ENCODE measurements at regions not wholly inside any gene's neighbourhood (a gene's known extent, or its start where the extent isn't known, plus 50 kb on each side); places are given as distances from the start of the nearest gene placed in this dataset.

- Histone ChIP-seq H3K4me3 (ENCODE audit: low read depth, low read length) (no peak overlapping the region), H3K27me3 (ENCODE audit: insufficient read depth, low read depth, severe bottlenecking) (no peaks in the 10 kb centered on the region), H3K36me3 (no peaks in the 10 kb centered on the region), H3K27ac (no peak overlapping the region), H3K9me3 (ENCODE audit: severe bottlenecking) (no peaks in the 10 kb centered on the region)
- TF ChIP-seq, protein P1, sequence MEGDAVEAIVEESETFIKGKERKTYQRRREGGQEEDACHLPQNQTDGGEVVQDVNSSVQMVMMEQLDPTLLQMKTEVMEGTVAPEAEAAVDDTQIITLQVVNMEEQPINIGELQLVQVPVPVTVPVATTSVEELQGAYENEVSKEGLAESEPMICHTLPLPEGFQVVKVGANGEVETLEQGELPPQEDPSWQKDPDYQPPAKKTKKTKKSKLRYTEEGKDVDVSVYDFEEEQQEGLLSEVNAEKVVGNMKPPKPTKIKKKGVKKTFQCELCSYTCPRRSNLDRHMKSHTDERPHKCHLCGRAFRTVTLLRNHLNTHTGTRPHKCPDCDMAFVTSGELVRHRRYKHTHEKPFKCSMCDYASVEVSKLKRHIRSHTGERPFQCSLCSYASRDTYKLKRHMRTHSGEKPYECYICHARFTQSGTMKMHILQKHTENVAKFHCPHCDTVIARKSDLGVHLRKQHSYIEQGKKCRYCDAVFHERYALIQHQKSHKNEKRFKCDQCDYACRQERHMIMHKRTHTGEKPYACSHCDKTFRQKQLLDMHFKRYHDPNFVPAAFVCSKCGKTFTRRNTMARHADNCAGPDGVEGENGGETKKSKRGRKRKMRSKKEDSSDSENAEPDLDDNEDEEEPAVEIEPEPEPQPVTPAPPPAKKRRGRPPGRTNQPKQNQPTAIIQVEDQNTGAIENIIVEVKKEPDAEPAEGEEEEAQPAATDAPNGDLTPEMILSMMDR (IDR thresholded peaks at IDR 0.05; ENCODE audit: low read depth, low read length), result no peak
- DNase-seq, result no peak
Measured at GRCh38 chr5:68384936-68385594, 169.5 kb downstream of the PIK3R1 start.

GRCh38 chr5:68385936-68386335 lies 170.4 kb downstream of the PIK3R1 start:
- TF ChIP-seq, protein P1 (IDR thresholded peaks at IDR 0.05; ENCODE audit: low read depth, low read length), result no peak
- Histone ChIP-seq H3K27ac (no peak overlapping the region), H3K36me3 (no peaks in the 10 kb centered on the region), H3K4me3 (ENCODE audit: low read depth, low read length) (no peak overlapping the region), H3K27me3 (ENCODE audit: insufficient read depth, low read depth, severe bottlenecking) (no peaks in the 10 kb centered on the region), H3K9me3 (ENCODE audit: severe bottlenecking) (no peaks in the 10 kb centered on the region)
- no peak for DNase-seq

- Histone ChIP-seq H3K4me3 (ENCODE audit: low read depth, low read length) (no peak overlapping the region), H3K27ac (no peak overlapping the region), H3K27me3 (ENCODE audit: insufficient read depth, low read depth, severe bottlenecking) (no peaks in the 10 kb centered on the region), H3K36me3 (no peaks in the 10 kb centered on the region), H3K9me3 (ENCODE audit: severe bottlenecking) (no peaks in the 10 kb centered on the region)
- TF ChIP-seq, protein P1 (IDR thresholded peaks at IDR 0.05; ENCODE audit: low read depth, low read length), result no peak
- DNase-seq, result no peak
Measured at GRCh38 chr5:68387074-68387796, 171.7 kb downstream of the PIK3R1 start.

GRCh38 chr5:68389618-68390017 lies 174.1 kb downstream of the PIK3R1 start:
- Histone ChIP-seq H3K36me3 (no peaks in the 10 kb centered on the region), H3K27ac (no peak overlapping the region), H3K9me3 (ENCODE audit: severe bottlenecking) (no peaks in the 10 kb centered on the region), H3K4me3 (ENCODE audit: low read depth, low read length) (no peak overlapping the region), H3K27me3 (ENCODE audit: insufficient read depth, low read depth, severe bottlenecking) (no peaks in the 10 kb centered on the region)
- no peak for DNase-seq
- TF ChIP-seq, protein P1 (IDR thresholded peaks at IDR 0.05; ENCODE audit: low read depth, low read length), result no peak

DNA sequence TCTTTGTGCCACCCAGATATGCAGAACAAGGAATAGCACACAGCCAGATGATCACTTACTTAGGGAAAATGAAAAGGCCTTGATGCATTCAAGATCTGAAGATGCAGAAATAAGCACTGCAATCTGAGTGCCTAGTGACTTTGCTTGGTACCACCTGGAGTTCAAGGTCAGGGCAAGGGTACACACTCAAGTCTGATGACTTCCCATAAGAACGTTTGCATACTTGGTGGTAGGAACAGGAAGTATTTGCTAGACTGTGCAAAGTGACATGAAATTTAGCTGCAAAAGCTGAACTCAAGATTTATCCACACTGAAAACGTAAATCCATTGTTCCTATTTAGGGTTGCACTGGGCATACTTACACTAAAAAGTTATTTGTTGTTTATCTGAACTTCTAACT lies 177.1 kb downstream of the PIK3R1 start:
- TF ChIP-seq, protein P1 (IDR thresholded peaks at IDR 0.05; ENCODE audit: low read depth, low read length), result no peak
- no peak overlapping the region for H3K4me3 ChIP-seq (ENCODE audit: low read depth, low read length)
- H3K27me3 ChIP-seq (ENCODE audit: insufficient read depth, low read depth, severe bottlenecking), result no peaks in the 10 kb centered on the region
- no peak overlapping the region for H3K27ac ChIP-seq
- DNase-seq, result no peak
- no peaks in the 10 kb centered on the region for H3K36me3 ChIP-seq
- H3K9me3 ChIP-seq (ENCODE audit: severe bottlenecking), result no peaks in the 10 kb centered on the region
